SK-N-MC (cell line): ENCODE measurements at regions not wholly inside any gene's neighbourhood (a gene's known extent, or its start where the extent isn't known, plus 50 kb on each side); places are given as distances from the start of the nearest gene placed in this dataset.

Experiments
- EZH2 ChIP-seq: fragments of 200-600 bp; sonication (generic); IDR thresholded peaks from one replicate; pipeline ENCODE4 v1.6.1; 2017; ENCODE audit warnings: antibody characterized with exemption
- POLR2AphosphoS5 ChIP-seq: IDR thresholded peaks from 2 replicates; pipeline ENCODE4 v1.6.1; 2012; ENCODE audit warnings: mild to moderate bottlenecking, low read depth, low read length, borderline replicate concordance

- TF ChIP-seq POLR2AphosphoS5: no peak
- no peak for TF ChIP-seq EZH2
Measured at GRCh38 chr1:43058056-43058455, 99.4 kb upstream of the SLC2A1 start.
